ENCODE measurements at regions not wholly inside any gene's neighbourhood (a gene's known extent, or its start where the extent isn't known, plus 50 kb on each side); places are given as distances from the start of the nearest gene placed in this dataset.

DNA sequence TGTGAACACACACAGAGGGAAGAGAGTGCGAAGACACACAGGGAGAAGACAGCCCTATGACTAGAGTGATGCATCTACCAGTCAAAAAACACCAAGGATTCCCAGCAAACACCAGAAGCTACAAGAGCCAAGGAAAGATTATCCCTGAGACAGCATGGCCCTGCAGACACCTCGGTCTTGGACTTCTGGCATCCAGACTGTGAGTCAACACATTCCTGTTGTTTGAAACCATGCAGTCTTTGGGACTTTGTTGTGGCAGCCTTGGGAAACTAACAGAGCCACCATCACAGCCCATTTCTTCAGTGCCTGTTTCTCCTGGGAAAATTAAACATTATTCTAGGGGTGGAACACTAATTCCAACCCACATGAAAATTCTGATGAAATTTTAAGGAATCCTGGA lies 220.6 kb downstream of the GXYLT1 start:
- ChIA-PET POLR2A (no interaction called here), CTCF (no interaction called here)
- no peak for DNase-seq (ENCODE audit: low read depth, low spot score)
- TF ChIP-seq, protein P1, sequence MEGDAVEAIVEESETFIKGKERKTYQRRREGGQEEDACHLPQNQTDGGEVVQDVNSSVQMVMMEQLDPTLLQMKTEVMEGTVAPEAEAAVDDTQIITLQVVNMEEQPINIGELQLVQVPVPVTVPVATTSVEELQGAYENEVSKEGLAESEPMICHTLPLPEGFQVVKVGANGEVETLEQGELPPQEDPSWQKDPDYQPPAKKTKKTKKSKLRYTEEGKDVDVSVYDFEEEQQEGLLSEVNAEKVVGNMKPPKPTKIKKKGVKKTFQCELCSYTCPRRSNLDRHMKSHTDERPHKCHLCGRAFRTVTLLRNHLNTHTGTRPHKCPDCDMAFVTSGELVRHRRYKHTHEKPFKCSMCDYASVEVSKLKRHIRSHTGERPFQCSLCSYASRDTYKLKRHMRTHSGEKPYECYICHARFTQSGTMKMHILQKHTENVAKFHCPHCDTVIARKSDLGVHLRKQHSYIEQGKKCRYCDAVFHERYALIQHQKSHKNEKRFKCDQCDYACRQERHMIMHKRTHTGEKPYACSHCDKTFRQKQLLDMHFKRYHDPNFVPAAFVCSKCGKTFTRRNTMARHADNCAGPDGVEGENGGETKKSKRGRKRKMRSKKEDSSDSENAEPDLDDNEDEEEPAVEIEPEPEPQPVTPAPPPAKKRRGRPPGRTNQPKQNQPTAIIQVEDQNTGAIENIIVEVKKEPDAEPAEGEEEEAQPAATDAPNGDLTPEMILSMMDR (IDR thresholded peaks at IDR 0.05; ENCODE audit: insufficient read depth, low read length, missing control alignments): no peak
- no peak overlapping the region for H3K4me3 ChIP-seq (ENCODE audit: low read depth, low read length)

DNA sequence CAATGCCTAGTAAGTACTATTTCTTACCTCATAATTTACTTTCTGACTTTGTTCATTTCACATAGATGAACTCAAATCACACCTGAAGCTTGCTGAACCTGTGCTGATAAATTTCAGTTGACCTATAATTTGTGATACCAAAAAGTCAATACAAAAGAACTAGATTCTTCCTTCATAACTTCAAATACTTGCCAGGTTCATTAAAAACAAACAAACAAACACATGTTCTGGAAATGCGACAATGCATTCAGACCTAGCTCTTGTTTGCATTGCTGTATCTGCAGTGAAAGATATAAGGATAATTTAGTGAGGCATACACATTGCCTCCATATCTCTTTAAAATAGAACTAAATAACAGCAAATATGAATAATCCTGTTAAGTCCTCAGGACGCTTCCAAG lies 221.3 kb downstream of the GXYLT1 start:
- POLR2A ChIA-PET: no interaction called here
- CTCF ChIA-PET: no interaction called here
- TF ChIP-seq, protein P1 (IDR thresholded peaks at IDR 0.05; ENCODE audit: insufficient read depth, low read length, missing control alignments): no peak

DNA sequence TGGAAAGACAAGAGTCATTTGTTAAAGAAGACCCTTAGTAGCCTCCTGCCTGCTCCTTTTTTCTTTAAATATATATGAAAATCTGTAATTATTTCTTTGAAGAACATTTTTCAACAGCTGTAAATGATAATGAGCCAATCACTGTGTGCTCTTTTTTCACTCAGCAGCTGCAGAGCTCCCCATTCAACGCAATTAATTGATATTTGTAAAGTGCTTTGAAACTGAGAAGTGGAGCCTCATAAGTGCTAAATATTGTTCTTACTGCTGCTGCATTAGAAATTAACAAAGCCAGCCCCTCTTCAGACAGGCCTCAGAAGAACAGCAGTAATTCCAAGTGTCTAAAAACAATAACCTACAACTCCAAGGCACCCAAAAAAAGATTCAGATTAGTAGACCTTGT lies 224.3 kb downstream of the GXYLT1 start:
- CTCF ChIA-PET: no interaction called here
- no peak for DNase-seq (ENCODE audit: low read depth, low spot score)
- H3K4me3 ChIP-seq (ENCODE audit: low read depth, low read length): no peak overlapping the region
- POLR2A ChIA-PET: no interaction called here
- TF ChIP-seq, protein P1 (IDR thresholded peaks at IDR 0.05; ENCODE audit: insufficient read depth, low read length, missing control alignments): no peak

More for the DNA sequence above, 221.3 kb downstream of the GXYLT1 start:
- H3K4me3 ChIP-seq (ENCODE audit: low read depth, low read length): no peak overlapping the region
- no peak for DNase-seq (ENCODE audit: low read depth, low spot score)

DNA sequence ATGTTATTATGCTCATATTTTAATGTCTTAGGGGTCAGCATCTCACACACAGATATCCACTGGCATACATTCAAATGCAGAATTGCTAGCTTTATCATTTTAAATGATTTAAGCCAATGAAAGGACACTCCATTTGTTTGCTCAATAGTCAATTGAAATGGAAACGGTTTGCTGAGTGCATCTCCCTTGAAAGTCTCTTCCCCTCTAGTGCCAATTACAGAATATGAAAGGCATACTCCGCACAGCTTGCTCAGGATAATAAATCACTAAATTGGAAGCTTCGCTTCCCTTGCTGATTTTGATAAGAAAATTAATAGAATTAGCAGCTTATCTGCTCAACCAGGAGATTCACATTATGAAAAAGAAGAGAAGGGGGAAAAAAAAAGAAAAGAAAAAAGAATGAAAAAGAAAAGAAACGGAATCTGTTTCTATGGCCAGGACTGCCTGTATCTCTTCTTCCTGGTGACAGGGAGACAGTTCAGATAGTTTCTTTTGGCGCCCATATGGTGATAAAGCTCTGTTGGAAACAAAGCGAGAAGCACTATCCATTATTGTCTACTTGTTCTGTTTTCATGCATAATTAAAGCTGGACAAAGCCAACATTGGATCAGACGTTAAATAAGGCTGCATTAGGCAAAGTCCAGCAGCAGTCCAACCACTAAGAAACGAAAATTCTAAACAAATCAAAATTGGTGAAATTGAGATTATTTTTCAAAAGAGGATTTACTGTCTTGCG lies 225.0 kb downstream of the GXYLT1 start:
- POLR2A ChIA-PET: no interaction called here
- no peak overlapping the region for H3K4me3 ChIP-seq (ENCODE audit: low read depth, low read length)
- CTCF ChIA-PET: interaction anchor here (0.6 kb wide), 1 partner anchor 105 kb away, joined by 3 read pairs; no protein-coding TSS in a partner anchor
- no peak for DNase-seq (ENCODE audit: low read depth, low spot score)
- TF ChIP-seq, protein P1 (IDR thresholded peaks at IDR 0.05; ENCODE audit: insufficient read depth, low read length, missing control alignments): no peak

DNA sequence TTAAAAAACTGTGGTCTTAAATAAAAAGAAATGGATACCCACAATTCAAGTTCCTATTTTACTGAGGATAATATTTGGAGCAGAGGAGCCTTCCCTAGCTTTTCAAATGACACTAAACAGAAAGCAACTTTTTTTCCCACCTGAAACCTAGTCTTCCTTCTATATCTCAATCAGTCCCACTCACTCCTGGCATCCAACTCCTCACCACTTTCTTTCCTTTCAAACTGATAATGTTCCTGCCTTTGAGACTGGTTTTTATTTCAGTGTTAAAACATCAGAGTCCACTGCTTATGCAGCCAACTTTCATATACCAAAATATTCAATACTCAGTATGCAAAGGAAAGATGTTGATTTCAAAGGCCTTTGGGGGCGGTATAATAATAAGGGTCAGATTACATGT lies 225.6 kb downstream of the GXYLT1 start:
- POLR2A ChIA-PET: no interaction called here
- CTCF ChIA-PET: no interaction called here
- no peak overlapping the region for H3K4me3 ChIP-seq (ENCODE audit: low read depth, low read length)
- TF ChIP-seq, protein P1 (IDR thresholded peaks at IDR 0.05; ENCODE audit: insufficient read depth, low read length, missing control alignments): no peak
- DNase-seq (ENCODE audit: low read depth, low spot score): no peak

DNA sequence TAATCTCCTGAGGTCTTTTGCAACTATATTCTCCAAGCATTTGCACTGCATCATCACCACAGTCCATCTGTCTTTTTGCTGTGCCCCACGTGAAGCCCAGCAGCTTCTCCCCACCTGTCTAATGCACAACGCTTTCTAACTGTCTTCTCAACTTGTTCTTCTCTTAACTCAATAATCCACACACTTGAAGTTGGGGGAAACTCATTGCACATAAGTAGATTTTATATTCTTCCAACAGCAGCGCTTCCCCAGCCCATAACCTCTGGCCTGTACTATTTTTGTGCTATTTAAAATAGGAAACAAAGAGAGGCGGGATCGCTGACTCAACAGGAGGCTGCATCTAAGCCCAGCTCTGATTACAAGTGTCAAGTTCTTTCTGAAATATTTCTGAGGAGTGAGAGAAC lies 226.7 kb downstream of the GXYLT1 start:
- TF ChIP-seq, protein P1 (IDR thresholded peaks at IDR 0.05; ENCODE audit: insufficient read depth, low read length, missing control alignments): no peak
- no peak for DNase-seq (ENCODE audit: low read depth, low spot score)
- H3K4me3 ChIP-seq (ENCODE audit: low read depth, low read length): no peak overlapping the region
- ChIA-PET CTCF (no interaction called here), POLR2A (no interaction called here)

Data from AG04449 (cell line).